ENCODE measurements at regions not wholly inside any gene's neighbourhood (a gene's known extent, or its start where the extent isn't known, plus 50 kb on each side); places are given as distances from the start of the nearest gene placed in this dataset.

DNA sequence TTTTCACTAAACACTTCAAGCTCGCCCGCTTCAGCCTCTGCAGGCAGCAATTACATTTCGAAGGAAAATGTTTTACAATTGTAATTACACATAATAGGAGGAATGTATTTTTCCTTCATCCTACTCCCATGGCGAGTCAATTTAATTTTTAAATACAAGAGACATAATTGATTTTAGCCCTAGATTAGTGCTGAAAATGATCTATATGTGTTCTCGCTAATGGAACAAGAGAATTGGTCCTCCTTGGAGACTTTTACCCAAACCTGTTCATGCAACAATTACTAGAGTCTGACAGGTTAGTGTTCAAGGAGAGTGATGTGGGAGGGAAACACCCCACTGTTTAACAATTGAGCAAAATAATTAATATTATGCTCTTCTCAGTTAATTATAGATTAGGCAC lies 509.4 kb upstream of the SETBP1 start:
- no peak for DNase-seq

DNA sequence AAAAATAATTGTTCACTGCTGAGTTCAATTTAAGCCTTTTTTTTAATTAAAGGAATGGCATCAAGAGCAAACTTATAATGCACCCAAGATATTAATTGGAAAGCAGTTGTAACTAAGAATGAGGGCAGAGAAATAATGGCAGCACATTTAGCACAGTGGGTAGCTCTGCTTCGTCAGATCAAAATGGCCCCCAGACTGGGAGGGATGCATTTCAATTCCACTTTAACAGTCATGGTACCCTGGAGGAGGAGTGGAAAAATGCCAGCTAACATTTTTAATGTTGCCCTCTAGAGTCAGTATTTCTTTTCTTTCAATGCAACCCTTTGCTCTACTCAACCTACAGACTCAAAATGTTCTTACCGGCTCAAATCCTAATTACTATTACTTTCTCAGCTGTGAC lies 504.8 kb upstream of the SETBP1 start:
- no peak for DNase-seq

DNA sequence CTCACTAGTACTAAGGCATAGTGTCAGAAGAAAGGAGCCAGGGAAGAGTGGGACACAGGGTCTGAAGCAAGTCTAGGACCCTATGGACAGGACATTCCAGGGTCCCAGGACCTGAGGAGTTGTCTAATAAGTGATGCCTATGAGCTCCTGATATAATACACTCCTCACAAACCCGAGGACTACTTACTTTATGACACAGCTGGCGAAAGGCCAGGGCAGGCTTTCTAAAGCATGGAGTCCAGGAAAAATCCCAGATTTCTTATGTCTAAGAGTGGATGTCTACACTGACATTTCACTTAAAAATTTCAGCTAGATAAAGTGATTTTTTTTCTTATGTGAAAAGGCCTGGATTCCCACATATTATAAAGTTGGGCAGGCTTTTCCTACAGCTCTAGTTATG lies 502.2 kb upstream of the SETBP1 start:
- DNase-seq = no peak

DNA sequence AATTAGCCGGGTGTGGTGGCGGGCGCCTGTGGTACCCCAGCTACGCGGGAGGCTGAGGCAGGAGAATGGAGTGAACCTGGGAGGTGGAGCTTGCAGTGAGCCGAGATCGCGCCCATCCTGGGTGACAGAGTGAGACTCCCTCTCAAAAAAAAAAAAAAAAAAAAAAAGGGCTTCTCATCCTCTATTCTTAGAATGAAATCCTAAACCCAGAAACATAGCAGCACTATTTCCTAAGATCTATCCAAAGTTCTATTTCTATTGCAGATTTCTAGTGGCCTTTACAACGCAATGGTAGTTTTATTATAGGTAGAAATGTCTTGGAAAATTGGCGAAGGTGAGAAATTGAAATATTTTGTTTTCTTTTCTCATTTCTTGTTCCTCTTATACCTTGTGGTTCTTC lies 501.0 kb upstream of the SETBP1 start:
- DNase-seq = no peak

GRCh38 chr18:44180683-44181082 lies 500.0 kb upstream of the SETBP1 start:
- DNase-seq = no peak

- DNase-seq = no peak
Observed at GRCh38 chr18:44181951-44182747, 498.5 kb upstream of the SETBP1 start.

DNA sequence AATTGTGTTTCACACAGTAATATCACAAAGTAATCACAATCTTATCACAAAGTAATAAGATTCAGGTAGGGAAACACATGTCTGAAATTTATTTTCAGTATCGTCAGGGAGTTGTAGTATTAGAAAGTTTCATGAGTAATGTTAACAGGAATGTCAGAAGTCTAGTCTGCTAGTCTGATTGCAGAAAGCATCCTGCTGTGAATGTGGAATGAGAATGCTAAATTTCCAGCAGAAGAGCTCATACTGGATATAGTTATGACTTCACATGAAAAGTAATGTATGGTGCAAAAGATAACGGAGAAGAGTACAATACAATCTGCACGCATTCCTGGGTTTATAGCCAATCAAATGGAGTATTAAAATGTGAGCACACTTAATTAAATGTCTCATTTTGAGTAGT lies 494.7 kb upstream of the SETBP1 start:
- DNase-seq = no peak

DNA sequence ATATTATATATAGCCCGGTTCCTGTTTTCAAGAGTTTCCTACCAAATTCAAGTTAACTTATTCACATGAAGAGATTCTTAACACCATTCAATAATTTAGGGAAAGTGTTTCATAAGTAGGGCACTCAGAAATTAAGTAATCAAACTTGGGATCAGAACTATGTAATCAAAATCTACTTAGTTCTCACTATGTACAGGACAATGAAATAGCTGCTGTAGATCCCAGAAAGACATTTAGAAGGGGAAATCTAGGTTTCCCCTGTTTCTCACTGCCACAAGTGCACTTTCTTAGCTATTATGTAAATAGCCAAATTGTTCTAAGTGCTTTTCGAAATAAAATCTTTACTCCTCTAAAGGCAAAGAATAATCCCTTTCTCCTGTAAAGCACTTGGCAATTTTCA lies 493.6 kb upstream of the SETBP1 start:
- DNase-seq = no peak

GRCh38 chr18:44195394-44196140 lies 485.1 kb upstream of the SETBP1 start:
- DNase-seq = no peak

DNA sequence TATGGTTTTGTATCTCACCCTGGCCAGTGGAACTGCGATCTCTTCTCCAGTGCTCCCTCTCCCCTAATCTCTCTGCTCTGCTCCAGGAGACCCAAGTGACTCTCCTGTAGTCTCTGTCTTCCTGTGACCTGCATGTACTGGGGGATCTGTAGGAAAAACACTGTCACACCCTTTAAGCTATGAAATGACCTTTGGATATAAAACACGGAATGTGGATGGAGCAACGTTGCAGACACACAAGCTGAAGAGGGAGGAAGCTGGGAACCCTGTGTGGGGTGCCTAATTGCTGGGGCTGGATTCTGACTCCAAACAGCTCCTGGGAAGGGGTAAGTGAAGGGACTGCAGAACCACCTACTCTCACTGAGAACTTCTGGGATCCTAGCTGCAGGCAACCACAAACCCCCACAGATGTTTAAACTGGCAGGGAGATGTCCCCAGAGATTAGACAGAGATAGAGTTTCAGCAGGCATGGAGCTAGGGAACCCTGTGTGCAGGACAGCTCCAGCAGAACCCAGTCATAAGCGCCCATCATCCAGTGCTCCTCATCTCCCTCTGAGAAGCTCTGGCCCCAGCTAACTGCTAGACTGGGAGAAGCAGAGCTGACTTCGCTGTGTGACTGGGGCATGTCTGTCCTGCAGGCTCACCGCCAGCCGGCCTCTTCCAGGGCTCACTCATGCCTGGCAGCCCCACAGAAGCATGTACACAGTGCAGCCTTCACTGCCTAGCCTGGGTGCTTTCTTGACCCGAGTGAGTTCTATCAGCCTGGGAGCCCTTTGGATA lies 482.7 kb upstream of the SETBP1 start:
- DNase-seq = no peak

GRCh38 chr18:44198612-44199284 lies 481.9 kb upstream of the SETBP1 start:
- no peak for DNase-seq

DNA sequence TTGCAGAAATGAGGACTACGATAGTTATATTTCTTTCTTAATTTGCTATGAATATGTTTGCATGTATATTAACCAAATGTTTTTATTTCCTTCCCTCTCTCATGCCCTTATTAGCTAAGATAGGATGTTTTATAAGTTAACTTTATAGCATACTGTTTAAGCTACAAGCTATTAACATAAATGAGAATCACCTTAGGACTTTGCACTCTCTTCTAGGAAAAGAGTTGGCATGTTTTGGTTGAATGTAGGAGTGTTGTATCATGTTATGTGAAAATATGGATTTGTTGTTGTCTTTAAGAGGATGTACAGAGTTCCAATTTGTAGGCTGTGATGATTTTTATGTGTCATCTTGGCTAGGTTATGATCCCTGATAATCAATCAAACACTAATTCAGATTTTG lies 467.4 kb upstream of the SETBP1 start:
- DNase-seq = no peak

GRCh38 chr18:44214396-44214795 lies 466.3 kb upstream of the SETBP1 start:
- no peak for DNase-seq

DNA sequence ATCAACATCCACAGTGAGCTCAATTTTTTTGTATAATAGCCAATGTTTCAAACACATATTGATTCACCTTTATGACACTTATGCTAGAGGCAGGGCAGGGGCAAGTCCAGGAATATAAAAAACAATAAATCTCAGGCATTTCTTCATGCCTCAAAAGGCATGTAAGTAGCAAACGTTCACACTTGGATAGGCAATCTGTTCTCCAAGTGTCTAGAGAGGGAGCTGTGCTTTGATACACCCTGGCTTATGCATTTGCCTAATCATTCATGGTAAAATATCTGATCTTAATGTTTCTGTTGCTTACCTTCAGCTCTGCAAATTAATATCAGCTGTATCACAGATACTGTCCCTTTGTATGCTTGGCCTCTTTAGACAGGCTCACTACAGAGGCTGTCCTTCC lies 464.5 kb upstream of the SETBP1 start:
- no peak for DNase-seq

GRCh38 chr18:44227501-44227900 lies 453.2 kb upstream of the SETBP1 start:
- DNase-seq = no peak

DNA sequence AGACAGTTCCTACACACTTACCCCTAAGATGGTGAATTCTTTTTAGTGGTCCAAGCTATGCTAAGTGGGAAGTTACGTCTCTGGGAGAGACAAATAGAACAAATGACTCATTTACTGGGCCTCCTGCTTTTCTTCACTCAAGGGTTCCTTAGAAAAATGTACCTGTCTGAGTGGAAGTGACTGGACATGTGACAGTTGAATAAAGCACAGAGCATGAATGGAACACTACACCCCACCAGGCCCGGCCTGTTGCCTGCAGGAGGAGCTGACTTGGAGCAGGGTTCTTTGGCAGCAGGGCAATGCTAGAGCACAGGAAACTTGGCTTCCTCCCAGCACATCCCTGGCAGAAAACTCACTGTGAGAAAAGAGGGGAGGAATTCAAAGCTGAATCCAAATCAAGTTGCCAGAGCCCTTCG lies 451.0 kb upstream of the SETBP1 start:
- no peak for DNase-seq

GRCh38 chr18:44231936-44232335 lies 448.8 kb upstream of the SETBP1 start:
- DNase-seq = no peak

DNA sequence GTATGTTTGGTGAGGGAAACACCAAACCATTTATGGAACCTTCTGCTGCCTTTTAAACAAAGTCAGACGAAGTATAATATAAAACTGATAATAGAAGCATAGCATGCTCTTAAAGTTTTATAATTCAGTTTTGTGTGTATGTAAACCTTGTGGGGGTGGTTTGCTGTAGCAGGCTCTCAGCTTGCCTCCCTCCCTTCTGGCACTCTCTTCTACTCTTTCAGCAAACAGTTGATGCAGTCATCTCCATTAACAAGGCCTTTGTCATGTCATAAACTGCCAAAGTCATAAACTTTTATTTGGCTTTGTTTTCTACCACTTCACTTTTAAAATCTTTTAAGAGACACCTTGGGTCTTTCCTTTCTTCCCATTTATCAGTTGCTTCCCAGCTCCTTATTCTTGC lies 448.2 kb upstream of the SETBP1 start:
- DNase-seq = no peak

DNA sequence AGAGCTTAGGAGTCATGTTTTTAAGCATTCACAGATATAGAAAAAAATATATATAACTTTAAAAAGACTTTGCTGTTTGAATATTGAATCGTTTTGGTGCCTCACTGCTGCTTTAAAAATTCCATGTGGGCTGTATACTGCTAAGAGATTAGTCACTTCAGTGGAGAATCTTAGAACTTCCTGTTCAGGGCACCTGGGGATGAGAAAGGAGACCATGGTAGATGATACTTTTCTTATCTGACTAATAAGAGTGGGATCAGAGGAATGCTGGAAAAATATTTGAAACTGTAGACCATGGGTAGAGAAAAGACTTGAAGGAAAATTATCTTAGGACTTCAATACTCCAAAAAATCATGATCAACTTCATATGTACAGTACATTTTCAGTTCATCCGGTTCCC lies 442.2 kb upstream of the SETBP1 start:
- DNase-seq = no peak

GRCh38 chr18:44238911-44239310 lies 441.8 kb upstream of the SETBP1 start:
- DNase-seq = no peak

GRCh38 chr18:44241020-44241419 lies 439.7 kb upstream of the SETBP1 start:
- DNase-seq = no peak

- no peak for DNase-seq
Observed at GRCh38 chr18:44245019-44245418, 435.7 kb upstream of the SETBP1 start.

- no peak for DNase-seq
Observed at GRCh38 chr18:44246001-44246400, 434.7 kb upstream of the SETBP1 start.

Measured in suppressor macrophage treated with lipopolysaccharide for 1 hour (primary cell).